HG03442 (cell line): ENCODE measurements at regions not wholly inside any gene's neighbourhood (a gene's known extent, or its start where the extent isn't known, plus 50 kb on each side); places are given as distances from the start of the nearest gene placed in this dataset.

Experiments used
- ATAC-seq: cut with Tn5 transposase; IDR thresholded peaks from one replicate; pipeline ENCODE4 v1.9.1; 2021; ENCODE audit warnings: mild to moderate bottlenecking, moderate library complexity; ENCODE audit not compliant: unreplicated experiment

- no peak for ATAC-seq
Measured at GRCh38 chr10:78504181-78504580, 470.5 kb downstream of the RPS24 start.

- no peak for ATAC-seq
Measured at GRCh38 chr10:78505657-78506056, 472.0 kb downstream of the RPS24 start.

- ATAC-seq = no peak
Measured at GRCh38 chr10:78506614-78507013, 473.0 kb downstream of the RPS24 start.

GRCh38 chr10:78507510-78508160, 474.0 kb downstream of the RPS24 start:
- no peak for ATAC-seq

GRCh38 chr10:78508955-78509748, 475.5 kb downstream of the RPS24 start:
- ATAC-seq = no peak

GRCh38 chr10:78510566-78511323, 477.1 kb downstream of the RPS24 start:
- ATAC-seq = no peak

- no peak for ATAC-seq
Measured at GRCh38 chr10:78511324-78512204, 477.9 kb downstream of the RPS24 start.

- ATAC-seq = no peak
Measured at GRCh38 chr10:78512205-78512550, 478.5 kb downstream of the RPS24 start.

GRCh38 chr10:78513330-78513729, 479.7 kb downstream of the RPS24 start:
- no peak for ATAC-seq

GRCh38 chr10:78513986-78514385, 480.3 kb downstream of the RPS24 start:
- ATAC-seq = no peak

GRCh38 chr10:78514459-78514858, 480.8 kb downstream of the RPS24 start:
- ATAC-seq = no peak

GRCh38 chr10:78515038-78515872, 481.6 kb downstream of the RPS24 start:
- ATAC-seq = no peak

GRCh38 chr10:78515873-78516153, 482.1 kb downstream of the RPS24 start:
- no peak for ATAC-seq

- no peak for ATAC-seq
Measured at GRCh38 chr10:78516236-78516635, 482.6 kb downstream of the RPS24 start.

- no peak for ATAC-seq
Measured at GRCh38 chr10:78516756-78517155, 483.1 kb downstream of the RPS24 start.

- no peak for ATAC-seq
Measured at GRCh38 chr10:78518224-78518623, 484.6 kb downstream of the RPS24 start.

GRCh38 chr10:78520737-78521430, 487.2 kb downstream of the RPS24 start:
- ATAC-seq = no peak

GRCh38 chr10:78523453-78523852, 489.8 kb downstream of the RPS24 start:
- ATAC-seq = no peak

GRCh38 chr10:78524342-78524741, 490.7 kb downstream of the RPS24 start:
- no peak for ATAC-seq

GRCh38 chr10:78524941-78525340, 491.3 kb downstream of the RPS24 start:
- ATAC-seq = no peak
